Uterus (tissue), 3 donors: ENCODE measurements at regions not wholly inside any gene's neighbourhood (a gene's known extent, or its start where the extent isn't known, plus 50 kb on each side); places are given as distances from the start of the nearest gene placed in this dataset.

Experiments used
- DNase-seq, 2 donors: peaks; one replicate each; pipeline ENCODE4 v3.0.0-alpha.2; 2019 to 2020
- H3K27ac ChIP-seq, 2 donors: fragments of 200-600 bp; sonication (generic); 1 replicate in 1 of 2; 2 replicates in 1 of 2; pipeline ENCODE4 v1.5.1; 2016 to 2018
- H3K27me3 ChIP-seq, 2 donors: fragments of 200-600 bp; sonication (generic); one replicate each; pipeline ENCODE4 v1.5.1; 2018 to 2019; ENCODE audit warnings: control low read depth in 1 of 2
- H3K36me3 ChIP-seq, 2 donors: fragments of 200-600 bp; sonication (generic); one replicate each; pipeline ENCODE4 v1.5.1; 2019; ENCODE audit warnings: control low read depth in 1 of 2
- H3K4me1 ChIP-seq, 2 donors: fragments of 200-600 bp; sonication (generic); one replicate each; pipeline ENCODE4 v1.5.1; 2018 to 2019; ENCODE audit warnings: control low read depth in 1 of 2
- H3K4me3 ChIP-seq, 2 donors: fragments of 200-600 bp; sonication (generic); 1 replicate in 1 of 2; 2 replicates in 1 of 2; pipeline ENCODE4 v1.5.1; 2018 to 2019; ENCODE audit warnings: mild to moderate bottlenecking in 1 of 2
- H3K9me3 ChIP-seq, 2 donors: fragments of 200-600 bp; sonication (generic); one replicate each; pipeline ENCODE4 v1.5.1; 2019; ENCODE audit warnings: control low read depth in 1 of 2
- POLR2A ChIP-seq, 2 donors: fragments of 450-650 bp; IDR thresholded peaks; one replicate each; pipeline ENCODE4 v1.6.1; 2016; ENCODE audit warnings: antibody characterized with exemption in 2 of 2, mild to moderate bottlenecking in 1 of 2, moderate library complexity in 1 of 2
- intact Hi-C: fragments of 100-400 bp; cut with DNase I; formaldehyde crosslinking; loops from one replicate; pipeline ENCODE4 v1.15.1; 2023; ENCODE audit warnings: low total_unique reads
- TF ChIP-seq, protein P1 (sequence below), 4 experiments: fragments of 200-600 bp in 2 of 4; fragments of 450-650 bp in 2 of 4; sonication (generic) in 2 of 4; IDR thresholded peaks; one replicate each; pipeline ENCODE4 v1.5.1; 2016 to 2019; ENCODE audit warnings: antibody characterized with exemption in 4 of 4, mild to moderate bottlenecking in 2 of 4, moderate library complexity in 1 of 4
- donor health status: DM: yes; HTN: yes; CAD: no.

DNA sequence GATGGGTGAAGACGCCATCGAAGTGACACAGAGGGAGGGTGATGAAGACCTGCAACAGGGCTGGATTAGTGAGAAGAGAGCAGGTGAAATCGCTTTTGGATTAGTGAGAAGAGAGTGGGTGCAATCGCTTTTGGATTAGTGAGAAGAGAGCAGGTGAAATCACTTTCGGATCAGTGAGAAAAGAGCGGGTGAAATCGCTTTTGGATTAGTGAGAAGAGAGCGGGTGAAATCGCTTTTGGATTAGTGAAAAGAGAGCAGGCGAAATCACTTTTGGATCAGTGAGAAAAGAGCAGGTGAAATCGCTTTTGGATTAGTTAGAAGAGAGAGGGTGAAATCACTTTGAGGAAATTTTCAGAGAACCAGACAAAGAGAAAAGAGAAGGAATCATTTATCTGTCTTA is 67.2 kb upstream of the TRIO start:
- TF ChIP-seq POLR2A (IDR thresholded peaks at IDR 0.05): no peak
- TF ChIP-seq, protein P1, sequence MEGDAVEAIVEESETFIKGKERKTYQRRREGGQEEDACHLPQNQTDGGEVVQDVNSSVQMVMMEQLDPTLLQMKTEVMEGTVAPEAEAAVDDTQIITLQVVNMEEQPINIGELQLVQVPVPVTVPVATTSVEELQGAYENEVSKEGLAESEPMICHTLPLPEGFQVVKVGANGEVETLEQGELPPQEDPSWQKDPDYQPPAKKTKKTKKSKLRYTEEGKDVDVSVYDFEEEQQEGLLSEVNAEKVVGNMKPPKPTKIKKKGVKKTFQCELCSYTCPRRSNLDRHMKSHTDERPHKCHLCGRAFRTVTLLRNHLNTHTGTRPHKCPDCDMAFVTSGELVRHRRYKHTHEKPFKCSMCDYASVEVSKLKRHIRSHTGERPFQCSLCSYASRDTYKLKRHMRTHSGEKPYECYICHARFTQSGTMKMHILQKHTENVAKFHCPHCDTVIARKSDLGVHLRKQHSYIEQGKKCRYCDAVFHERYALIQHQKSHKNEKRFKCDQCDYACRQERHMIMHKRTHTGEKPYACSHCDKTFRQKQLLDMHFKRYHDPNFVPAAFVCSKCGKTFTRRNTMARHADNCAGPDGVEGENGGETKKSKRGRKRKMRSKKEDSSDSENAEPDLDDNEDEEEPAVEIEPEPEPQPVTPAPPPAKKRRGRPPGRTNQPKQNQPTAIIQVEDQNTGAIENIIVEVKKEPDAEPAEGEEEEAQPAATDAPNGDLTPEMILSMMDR (IDR thresholded peaks at IDR 0.05): no peak
- H3K4me1 ChIP-seq: no peaks in the 10 kb centered on the region
- intact Hi-C loops: no loop called here

DNA sequence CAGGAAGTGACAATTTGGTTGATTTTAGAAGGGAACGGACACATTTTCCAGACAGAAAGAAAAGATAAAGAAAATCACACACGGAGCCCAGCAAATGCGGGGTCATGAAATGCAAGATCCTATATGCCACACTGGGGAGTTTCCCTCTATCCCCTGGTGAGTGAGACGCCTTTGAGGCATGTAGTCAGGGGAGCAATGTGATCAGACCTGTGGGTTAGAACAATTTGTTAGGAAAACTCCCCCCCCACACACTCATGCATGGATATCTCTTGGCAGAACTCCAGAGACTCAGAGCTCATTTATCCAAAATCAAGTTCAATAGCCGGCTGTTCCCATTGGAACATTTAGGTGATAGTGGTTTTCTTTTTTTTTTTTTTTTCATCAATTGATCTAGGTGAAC is 71.7 kb upstream of the TRIO start:
- no peaks in the 10 kb centered on the region for H3K27me3 ChIP-seq

More for the DNA sequence above, 67.2 kb upstream of the TRIO start:
- Histone ChIP-seq H3K27me3 (no peaks in the 10 kb centered on the region), H3K27ac (no peak overlapping the region), H3K9me3 (no peaks in the 10 kb centered on the region), H3K36me3 (no peaks in the 10 kb centered on the region), H3K4me3 (no peak overlapping the region)
- no peak for DNase-seq

GRCh38 chr5:14069021-14069420 is 74.1 kb upstream of the TRIO start:
- Histone ChIP-seq H3K36me3 (no peaks in the 10 kb centered on the region), H3K4me3 (no peak overlapping the region), H3K9me3 (no peaks in the 10 kb centered on the region), H3K27ac (no peak overlapping the region), H3K27me3 (no peaks in the 10 kb centered on the region), H3K4me1 (no peaks in the 10 kb centered on the region)
- TF ChIP-seq POLR2A (IDR thresholded peaks at IDR 0.05): no peak
- TF ChIP-seq, protein P1 (IDR thresholded peaks at IDR 0.05): no peak
- intact Hi-C loops: no loop called here
- DNase-seq: no peak

More for the DNA sequence above, 71.7 kb upstream of the TRIO start:
- Histone ChIP-seq H3K9me3 (no peaks in the 10 kb centered on the region), H3K27ac (no peak overlapping the region), H3K4me3 (no peak overlapping the region), H3K4me1 (no peaks in the 10 kb centered on the region), H3K36me3 (no peaks in the 10 kb centered on the region)
- intact Hi-C loops: no loop called here
- no peak for DNase-seq
- no peak for TF ChIP-seq POLR2A (IDR thresholded peaks at IDR 0.05)
- TF ChIP-seq, protein P1 (IDR thresholded peaks at IDR 0.05): no peak

- intact Hi-C loops: no loop called here
- no peak for TF ChIP-seq POLR2A (IDR thresholded peaks at IDR 0.05)
- TF ChIP-seq, protein P1 (IDR thresholded peaks at IDR 0.05): no peak
Observed at GRCh38 chr5:14068136-14068535, 75.0 kb upstream of the TRIO start.

DNA sequence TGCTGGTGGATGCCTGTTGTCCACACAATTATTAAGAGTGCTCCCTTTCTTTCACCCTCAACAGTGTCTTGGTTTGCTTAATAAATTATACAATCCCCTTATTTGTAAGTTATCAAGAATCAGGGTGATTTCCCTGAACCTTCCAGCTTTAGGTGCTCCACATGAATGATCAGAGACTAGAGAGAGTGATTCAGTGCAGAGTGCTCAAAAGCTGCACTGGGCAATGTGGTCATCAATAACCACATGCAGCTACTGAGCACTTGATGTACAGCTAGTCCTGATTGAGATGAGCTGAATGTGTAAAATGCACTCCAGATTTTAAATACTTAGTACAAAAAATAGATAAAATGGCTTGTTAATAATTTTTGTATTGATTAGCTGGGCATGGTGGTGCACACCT is 76.8 kb upstream of the TRIO start:
- Histone ChIP-seq H3K36me3 (no peaks in the 10 kb centered on the region), H3K27me3 (no peaks in the 10 kb centered on the region), H3K4me3 (no peak overlapping the region), H3K9me3 (no peaks in the 10 kb centered on the region), H3K27ac (no peak overlapping the region), H3K4me1 (no peaks in the 10 kb centered on the region)
- DNase-seq: no peak
- no peak for TF ChIP-seq POLR2A (IDR thresholded peaks at IDR 0.05)
- TF ChIP-seq, protein P1 (IDR thresholded peaks at IDR 0.05): no peak
- intact Hi-C loops: no loop called here

More at GRCh38 chr5:14068136-14068535, 75.0 kb upstream of the TRIO start:
- DNase-seq: no peak
- Histone ChIP-seq H3K27ac (no peak overlapping the region), H3K4me1 (no peaks in the 10 kb centered on the region), H3K9me3 (no peaks in the 10 kb centered on the region), H3K4me3 (no peak overlapping the region), H3K27me3 (no peaks in the 10 kb centered on the region), H3K36me3 (no peaks in the 10 kb centered on the region)
